ENCODE measurements at regions not wholly inside any gene's neighbourhood (a gene's known extent, or its start where the extent isn't known, plus 50 kb on each side); places are given as distances from the start of the nearest gene placed in this dataset.

DNA sequence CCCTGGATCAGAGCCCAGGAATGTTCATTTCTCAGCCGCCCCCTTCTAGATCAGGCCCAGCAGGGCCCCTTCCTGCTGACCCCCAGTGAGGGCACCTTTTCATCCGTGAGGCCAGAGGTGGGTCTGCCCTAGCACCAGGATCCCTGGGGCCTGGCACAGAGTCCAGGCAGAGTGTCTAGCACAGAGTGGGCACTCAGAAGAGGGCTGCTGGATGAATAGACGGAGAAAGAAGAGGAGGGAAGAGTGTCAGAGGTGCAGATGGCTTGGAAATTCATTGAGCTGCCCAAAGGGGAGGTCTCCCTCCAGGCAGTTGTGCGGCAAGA, 106.5 kb downstream of the CPZ start:
- TF ChIP-seq, protein P1, sequence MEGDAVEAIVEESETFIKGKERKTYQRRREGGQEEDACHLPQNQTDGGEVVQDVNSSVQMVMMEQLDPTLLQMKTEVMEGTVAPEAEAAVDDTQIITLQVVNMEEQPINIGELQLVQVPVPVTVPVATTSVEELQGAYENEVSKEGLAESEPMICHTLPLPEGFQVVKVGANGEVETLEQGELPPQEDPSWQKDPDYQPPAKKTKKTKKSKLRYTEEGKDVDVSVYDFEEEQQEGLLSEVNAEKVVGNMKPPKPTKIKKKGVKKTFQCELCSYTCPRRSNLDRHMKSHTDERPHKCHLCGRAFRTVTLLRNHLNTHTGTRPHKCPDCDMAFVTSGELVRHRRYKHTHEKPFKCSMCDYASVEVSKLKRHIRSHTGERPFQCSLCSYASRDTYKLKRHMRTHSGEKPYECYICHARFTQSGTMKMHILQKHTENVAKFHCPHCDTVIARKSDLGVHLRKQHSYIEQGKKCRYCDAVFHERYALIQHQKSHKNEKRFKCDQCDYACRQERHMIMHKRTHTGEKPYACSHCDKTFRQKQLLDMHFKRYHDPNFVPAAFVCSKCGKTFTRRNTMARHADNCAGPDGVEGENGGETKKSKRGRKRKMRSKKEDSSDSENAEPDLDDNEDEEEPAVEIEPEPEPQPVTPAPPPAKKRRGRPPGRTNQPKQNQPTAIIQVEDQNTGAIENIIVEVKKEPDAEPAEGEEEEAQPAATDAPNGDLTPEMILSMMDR (conservative IDR thresholded peaks at IDR 0.05; ENCODE audit: low read depth), result no peak
- ChIA-PET POLR2A (ENCODE audit: low non-redundant PET) (no interaction called here), CTCF (no interaction called here)
- DNase-seq (ENCODE audit: low spot score), result no peak
- H3K27ac ChIP-seq, result no peak overlapping the region

DNA sequence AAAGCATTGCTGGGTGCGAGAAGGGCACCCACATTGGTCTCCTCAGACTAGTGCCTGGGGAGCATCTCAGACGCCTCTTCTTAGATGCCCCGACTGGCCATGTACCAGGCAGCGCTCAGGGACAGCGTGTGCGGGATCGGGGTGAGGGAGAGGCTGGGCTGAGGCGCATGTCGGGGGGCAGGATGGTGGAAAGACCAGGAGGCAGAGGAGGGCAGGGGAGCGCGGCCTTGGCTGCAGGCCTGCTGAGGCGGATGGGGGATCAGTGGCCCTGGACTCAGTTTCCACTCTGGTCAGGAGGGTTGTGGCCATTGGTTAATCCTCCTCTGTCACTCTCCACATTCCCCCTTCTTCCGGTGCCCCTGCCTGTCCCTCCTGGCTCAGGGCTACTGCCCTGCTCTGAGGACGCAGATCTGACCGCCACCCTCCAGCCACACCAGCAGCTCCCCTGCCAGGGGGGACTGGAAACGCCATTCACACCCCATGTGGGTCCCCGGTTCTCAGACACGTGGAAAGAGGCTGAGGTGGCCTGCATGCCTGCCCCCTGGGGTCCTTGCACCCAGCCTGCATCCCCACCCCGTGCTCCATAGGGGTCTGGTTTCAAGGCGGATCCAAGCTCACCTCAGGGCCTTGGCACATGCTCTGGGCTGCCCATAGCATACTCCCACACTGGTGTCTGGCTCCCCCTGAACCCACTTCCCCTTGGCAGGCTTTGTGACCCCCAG, 105.9 kb downstream of the CPZ start:
- ChIA-PET POLR2A (ENCODE audit: low non-redundant PET) (no interaction called here), CTCF (no interaction called here)
- TF ChIP-seq, protein P1 (conservative IDR thresholded peaks at IDR 0.05; ENCODE audit: low read depth), result no peak
- no peak for DNase-seq (ENCODE audit: low spot score)
- no peak overlapping the region for H3K27ac ChIP-seq

DNA sequence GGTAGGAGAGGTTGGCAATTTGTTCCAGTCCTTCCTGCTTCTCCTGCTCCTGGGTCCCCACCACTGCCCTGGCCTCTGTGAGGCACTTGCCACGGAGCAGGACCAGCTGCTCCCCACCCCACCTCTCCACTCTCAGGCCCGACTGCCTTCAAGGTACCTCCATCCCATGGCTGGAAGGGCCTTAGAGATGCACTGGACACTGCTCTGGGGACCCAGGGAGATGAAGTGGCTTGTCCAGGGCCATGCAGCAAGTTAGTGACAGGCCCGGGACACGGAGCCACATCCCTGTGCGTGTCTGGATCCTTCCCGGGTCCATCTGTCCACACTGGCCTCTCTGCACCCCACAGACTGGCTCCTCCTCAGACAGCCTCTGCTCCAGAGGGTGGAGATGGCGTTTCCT, 105.3 kb downstream of the CPZ start:
- DNase-seq (ENCODE audit: low spot score), result no peak
- POLR2A ChIA-PET (ENCODE audit: low non-redundant PET), result no interaction called here
- no peak overlapping the region for H3K27ac ChIP-seq
- CTCF ChIA-PET, result no interaction called here
- TF ChIP-seq, protein P1 (conservative IDR thresholded peaks at IDR 0.05; ENCODE audit: low read depth), result no peak

DNA sequence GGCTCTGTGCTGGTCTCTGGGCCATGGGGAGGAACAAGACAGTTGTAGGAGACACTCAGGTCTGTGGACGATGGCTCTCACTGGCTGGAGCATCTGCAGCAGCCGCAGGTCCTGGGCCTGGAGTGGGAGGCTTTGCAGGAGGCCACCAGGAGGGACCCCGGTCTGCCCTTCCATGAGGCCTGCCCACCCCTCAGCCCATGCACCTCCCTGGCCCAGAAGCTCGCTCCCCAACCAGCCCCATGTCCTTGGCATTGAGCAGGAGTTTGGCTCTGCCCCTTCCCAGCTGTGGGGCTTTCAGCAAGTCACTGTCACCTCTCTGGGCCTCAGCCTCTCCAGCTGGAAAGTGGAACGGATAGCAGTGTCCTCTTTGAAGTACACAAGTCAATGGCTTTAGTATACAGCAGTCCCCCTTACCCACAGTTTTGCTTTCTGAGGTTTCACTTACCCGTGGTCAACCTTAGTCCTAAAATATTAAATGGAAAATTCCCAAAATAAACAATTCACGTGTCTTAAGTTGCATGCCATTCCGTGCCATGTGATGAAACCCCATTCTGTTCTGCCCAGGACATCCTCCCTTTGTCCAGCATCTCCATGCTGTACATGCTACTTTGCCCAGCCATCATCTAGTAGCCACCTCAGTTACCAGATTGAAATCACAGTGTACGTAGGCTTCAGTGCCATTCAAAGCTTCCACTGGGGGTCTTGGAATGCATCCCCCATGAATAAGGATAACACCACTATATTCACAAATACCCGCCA, 104.0 kb downstream of the CPZ start:
- POLR2A ChIA-PET (ENCODE audit: low non-redundant PET), result no interaction called here
- DNase-seq (ENCODE audit: low spot score), result no peak
- H3K27ac ChIP-seq, result no peak overlapping the region
- CTCF ChIA-PET, result interaction anchor here (0.6 kb wide), 1 partner anchor 29 kb away, joined by 3 read pairs; no protein-coding TSS in a partner anchor
- TF ChIP-seq, protein P1 (conservative IDR thresholded peaks at IDR 0.05; ENCODE audit: low read depth), result no peak

DNA sequence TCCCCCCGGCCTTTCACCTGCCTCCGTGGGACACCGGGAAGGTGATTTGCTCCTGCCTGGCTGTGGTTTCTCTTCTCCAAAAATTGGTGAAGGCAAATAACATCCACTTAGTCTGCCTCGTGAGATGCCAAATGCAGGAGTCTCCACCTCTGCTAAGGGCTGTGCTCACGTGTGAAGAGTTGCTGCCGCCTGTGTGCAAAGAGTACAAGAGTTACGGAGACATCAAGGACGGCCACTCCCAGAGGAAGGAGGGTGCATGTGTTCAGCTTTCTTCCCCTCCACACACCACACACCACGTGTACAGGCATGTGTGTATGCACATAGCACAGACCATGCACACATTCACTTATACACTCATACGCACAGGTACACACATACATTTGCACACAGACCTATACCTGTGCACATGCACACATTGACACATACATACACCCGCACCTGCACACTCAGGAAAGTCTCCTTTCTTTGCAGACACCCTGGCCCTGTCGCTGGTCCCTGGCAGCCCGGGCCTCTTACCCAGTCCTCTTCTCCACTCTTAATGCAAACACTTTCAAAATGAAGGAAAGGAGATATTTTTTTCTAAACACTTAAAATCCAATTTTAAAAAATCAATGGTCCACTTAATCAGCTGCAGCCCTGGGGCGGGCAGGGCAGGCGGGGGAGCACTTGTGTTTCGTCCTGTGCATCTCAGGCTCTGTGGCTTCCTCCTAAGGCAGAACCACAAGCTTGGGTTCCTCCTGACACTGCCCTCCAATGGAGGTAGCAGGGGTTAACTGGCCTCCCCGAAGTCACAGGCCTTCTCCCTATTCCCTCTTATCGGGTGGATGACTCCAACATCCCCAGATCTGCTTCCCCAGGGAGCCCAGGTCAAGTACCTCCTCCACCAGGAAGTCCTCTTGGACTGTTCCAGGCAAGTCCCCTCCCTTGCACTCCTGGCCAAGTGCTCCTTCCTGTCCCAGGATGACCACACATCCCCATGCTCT, 103.0 kb downstream of the CPZ start:
- TF ChIP-seq, protein P1 (conservative IDR thresholded peaks at IDR 0.05; ENCODE audit: low read depth), result no peak
- H3K27ac ChIP-seq, result no peak overlapping the region
- ChIA-PET POLR2A (ENCODE audit: low non-redundant PET) (no interaction called here), CTCF (no interaction called here)
- DNase-seq (ENCODE audit: low spot score), result no peak

DNA sequence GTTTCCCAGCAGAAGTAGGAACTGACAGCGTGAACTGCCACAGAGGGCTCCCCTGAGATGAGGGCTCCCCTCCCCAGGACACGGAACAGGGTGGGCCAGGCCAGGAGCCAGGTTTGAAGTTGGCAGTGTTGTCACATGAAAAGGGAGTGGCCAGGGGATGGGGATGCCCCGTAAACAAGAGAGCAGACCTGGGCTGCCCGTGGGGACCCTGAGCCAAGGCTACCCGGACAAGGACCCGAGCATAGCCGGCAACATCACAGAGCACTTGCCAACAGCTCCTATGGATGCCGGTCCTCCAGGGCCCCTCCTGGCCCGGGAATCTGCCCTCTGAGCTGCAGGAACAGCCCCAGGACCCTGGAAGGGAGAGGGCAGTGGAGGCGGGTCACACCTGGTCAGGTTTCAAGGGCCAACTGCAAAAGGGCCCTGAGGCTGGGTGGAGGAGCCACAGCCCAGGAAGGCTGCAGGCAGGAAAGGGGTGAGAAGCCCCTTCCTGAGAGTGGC, 102.1 kb downstream of the CPZ start:
- ChIA-PET POLR2A (ENCODE audit: low non-redundant PET) (no interaction called here), CTCF (interaction anchor here (0.6 to 0.7 kb wide), 2 partner anchors 160 to 222 kb away, joined by 3 read pairs; no protein-coding TSS in a partner anchor)
- DNase-seq (ENCODE audit: low spot score), result no peak
- TF ChIP-seq, protein P1 (conservative IDR thresholded peaks at IDR 0.05; ENCODE audit: low read depth), result no peak
- H3K27ac ChIP-seq, result no peak overlapping the region

Data from RWPE1 (cell line).